ENCODE measurements at regions not wholly inside any gene's neighbourhood (a gene's known extent, or its start where the extent isn't known, plus 50 kb on each side); places are given as distances from the start of the nearest gene placed in this dataset.

- no peak for TF ChIP-seq CTCF (IDR thresholded peaks at IDR 0.05 in 4 of 5, conservative IDR thresholded peaks at IDR 0.05 in 1 of 5)
- TF ChIP-seq POLR2A (IDR thresholded peaks at IDR 0.05) = no peak
Observed at GRCh38 chr5:125317536-125317995, 571.1 kb upstream of the ZNF608 start.

Data from gastrocnemius medialis (tissue), 4 donors.